ENCODE measurements at regions not wholly inside any gene's neighbourhood (a gene's known extent, or its start where the extent isn't known, plus 50 kb on each side); places are given as distances from the start of the nearest gene placed in this dataset.

DNA sequence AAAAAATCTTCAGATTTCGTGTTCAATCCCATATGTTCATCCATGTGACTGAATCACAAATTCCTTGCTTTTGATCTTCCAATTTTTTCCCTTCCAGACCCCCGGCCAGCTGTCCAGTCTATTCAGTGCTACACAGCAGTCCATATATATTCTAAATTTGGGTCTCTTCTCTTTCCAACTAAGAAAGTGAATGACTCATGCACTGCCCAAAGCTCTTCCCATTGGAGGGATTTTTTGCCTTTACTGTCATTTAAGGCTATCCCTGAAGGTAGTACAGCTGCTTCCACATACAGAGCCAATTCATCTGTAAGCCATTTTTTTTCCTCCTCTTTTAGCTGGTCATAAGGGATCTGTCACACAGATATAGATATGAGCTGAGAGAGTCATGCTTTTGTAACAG, 478.3 kb downstream of the DMRT2 start:
- no peaks in the 10 kb centered on the region for H3K9me3 ChIP-seq (replicated peaks in 1 of 2; ENCODE audit: control insufficient read depth in 1 of 2, insufficient read depth in 1 of 2, low read length in 2 of 2)

DNA sequence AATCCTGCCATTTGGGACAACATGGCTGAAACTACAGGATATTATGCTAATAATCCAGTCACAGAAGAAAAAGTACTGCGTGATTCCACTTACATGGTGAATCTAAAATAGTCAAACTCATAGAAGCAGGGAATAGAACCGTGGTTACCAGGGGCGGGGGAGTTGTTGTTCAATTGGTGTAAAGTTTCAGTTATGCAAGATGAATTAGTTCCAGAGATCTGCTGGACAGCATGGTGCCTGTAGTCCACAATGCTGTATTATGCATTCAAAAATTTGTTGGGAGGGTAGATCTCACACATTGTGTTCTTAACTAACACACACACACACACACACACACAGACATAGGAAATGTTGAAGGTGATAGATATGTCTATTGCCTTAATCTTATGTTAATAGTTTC, 480.5 kb downstream of the DMRT2 start:
- no peak overlapping the region for H3K4me3 ChIP-seq (replicated peaks in 1 of 3; ENCODE audit: low read depth in 2 of 3, low read length in 3 of 3)
- Mint-ChIP-seq H3K27ac (no peak overlapping the region), H3K27me3 (ENCODE audit: low read depth in 3 of 3) (no peaks in the 10 kb centered on the region), H3K36me3 (no peaks in the 10 kb centered on the region), H3K4me3 (no peak overlapping the region), H3K9me3 (peaks cover 0 to 4% (median 2%) of the 10 kb centered on the region in 7 donors), H3K4me1 (no peaks in the 10 kb centered on the region)
- no peaks in the 10 kb centered on the region for H3K4me1 ChIP-seq (ENCODE audit: control insufficient read depth in 1 of 2, insufficient read depth in 2 of 2, low read length in 2 of 2)
- no peaks in the 10 kb centered on the region for H3K27me3 ChIP-seq (ENCODE audit: control insufficient read depth in 2 of 2, insufficient read depth in 2 of 2, low read length in 2 of 2)
- H3K27ac ChIP-seq (ENCODE audit: low read depth in 1 of 2, low read length in 2 of 2), result no peak overlapping the region
- H3K4me2 ChIP-seq (replicated peaks; ENCODE audit: extremely low read depth, low read length, poor library complexity, severe bottlenecking), result no peak overlapping the region
- H3K9me3 ChIP-seq (replicated peaks in 1 of 2; ENCODE audit: control insufficient read depth in 1 of 2, insufficient read depth in 1 of 2, low read length in 2 of 2), result no peaks in the 10 kb centered on the region
- TF ChIP-seq CTCF (IDR thresholded peaks at IDR 0.05), result no peak
- intact Hi-C loops (cut with micrococcal nuclease), result no loop called here
- no peak overlapping the region for H3K9ac ChIP-seq (ENCODE audit: insufficient read depth, low read length, poor library complexity, severe bottlenecking)
- no peak overlapping the region for H2AFZ ChIP-seq (ENCODE audit: insufficient read depth, low read depth, low read length, poor library complexity, severe bottlenecking)
- no peaks in the 10 kb centered on the region for H3K36me3 ChIP-seq (replicated peaks in 1 of 2; ENCODE audit: control insufficient read depth in 1 of 2, insufficient read depth in 2 of 2, low read length in 2 of 2)
- no CpG with 5 or more reads among the region's 3 CpGs for WGBS (ENCODE audit: insufficient coverage)
- no peaks in the 10 kb centered on the region for H4K20me1 ChIP-seq (ENCODE audit: insufficient read depth, low read length)
- no peaks in the 10 kb centered on the region for H3K79me2 ChIP-seq (ENCODE audit: insufficient read depth, low read length)
- DNase-seq, result no peak

More for the DNA sequence above, 478.3 kb downstream of the DMRT2 start:
- Mint-ChIP-seq H3K36me3 (no peaks in the 10 kb centered on the region), H3K9me3 (peaks cover 0 to 4% (median 2%) of the 10 kb centered on the region in 7 donors), H3K27me3 (ENCODE audit: low read depth in 3 of 3) (no peaks in the 10 kb centered on the region), H3K4me3 (no peak overlapping the region), H3K4me1 (no peaks in the 10 kb centered on the region), H3K27ac (no peak overlapping the region)
- Histone ChIP-seq H3K79me2 (ENCODE audit: insufficient read depth, low read length) (no peaks in the 10 kb centered on the region), H3K27ac (ENCODE audit: low read depth in 1 of 2, low read length in 2 of 2) (no peak overlapping the region), H3K4me2 (replicated peaks; ENCODE audit: extremely low read depth, low read length, poor library complexity, severe bottlenecking) (no peak overlapping the region), H2AFZ (ENCODE audit: insufficient read depth, low read depth, low read length, poor library complexity, severe bottlenecking) (no peak overlapping the region), H3K4me3 (replicated peaks in 1 of 3; ENCODE audit: low read depth in 2 of 3, low read length in 3 of 3) (no peak overlapping the region), H4K20me1 (ENCODE audit: insufficient read depth, low read length) (no peaks in the 10 kb centered on the region), H3K4me1 (ENCODE audit: control insufficient read depth in 1 of 2, insufficient read depth in 2 of 2, low read length in 2 of 2) (no peaks in the 10 kb centered on the region), H3K9ac (ENCODE audit: insufficient read depth, low read length, poor library complexity, severe bottlenecking) (no peak overlapping the region), H3K27me3 (ENCODE audit: control insufficient read depth in 2 of 2, insufficient read depth in 2 of 2, low read length in 2 of 2) (no peaks in the 10 kb centered on the region), H3K36me3 (replicated peaks in 1 of 2; ENCODE audit: control insufficient read depth in 1 of 2, insufficient read depth in 2 of 2, low read length in 2 of 2) (no peaks in the 10 kb centered on the region)
- TF ChIP-seq CTCF (IDR thresholded peaks at IDR 0.05), result no peak
- DNase-seq, result no peak
- 100% methylated on average over 1 of the region's 2 CpGs for WGBS (ENCODE audit: insufficient coverage)
- intact Hi-C loops (cut with micrococcal nuclease), result no loop called here

Data from CD14-positive monocyte (primary cell).